ENCODE measurements at regions not wholly inside any gene's neighbourhood (a gene's known extent, or its start where the extent isn't known, plus 50 kb on each side); places are given as distances from the start of the nearest gene placed in this dataset.

GRCh38 chr2:18123211-18123570 is 244.7 kb downstream of the KCNS3 start:
- no peak for DNase-seq

- DNase-seq, result no peak
These were observed 244.2 kb downstream of the KCNS3 start for GRCh38 chr2:18122544-18123210.

- DNase-seq, result no peak
These were observed 241.4 kb downstream of the KCNS3 start for GRCh38 chr2:18119883-18120282.

- DNase-seq, result no peak
These were observed 240.2 kb downstream of the KCNS3 start for GRCh38 chr2:18118703-18119102.

- DNase-seq, result no peak
These were observed 239.1 kb downstream of the KCNS3 start for GRCh38 chr2:18117592-18117991.

GRCh38 chr2:18110222-18110621 is 231.8 kb downstream of the KCNS3 start:
- no peak for DNase-seq

- DNase-seq, result no peak
These were observed 228.4 kb downstream of the KCNS3 start for GRCh38 chr2:18106841-18107240.

- no peak for DNase-seq
These were observed 227.5 kb downstream of the KCNS3 start for GRCh38 chr2:18105929-18106328.

GRCh38 chr2:18104595-18105224 is 226.2 kb downstream of the KCNS3 start:
- no peak for DNase-seq

GRCh38 chr2:18096836-18097405 is 218.5 kb downstream of the KCNS3 start:
- no peak for DNase-seq

GRCh38 chr2:18094277-18094676 is 215.8 kb downstream of the KCNS3 start:
- DNase-seq, result no peak

- DNase-seq, result no peak
These were observed 214.7 kb downstream of the KCNS3 start for GRCh38 chr2:18093196-18093595.

GRCh38 chr2:18092760-18093159 is 214.3 kb downstream of the KCNS3 start:
- DNase-seq, result no peak

- DNase-seq, result no peak
These were observed 207.1 kb downstream of the KCNS3 start for GRCh38 chr2:18085593-18085992.

GRCh38 chr2:18084376-18084775 is 205.9 kb downstream of the KCNS3 start:
- DNase-seq, result no peak

GRCh38 chr2:18083806-18084205 is 205.3 kb downstream of the KCNS3 start:
- no peak for DNase-seq

- DNase-seq, result no peak
These were observed 199.7 kb downstream of the KCNS3 start for GRCh38 chr2:18078216-18078615.

- DNase-seq, result no peak
These were observed 199.2 kb downstream of the KCNS3 start for GRCh38 chr2:18077704-18078103.

- no peak for DNase-seq
These were observed 198.8 kb downstream of the KCNS3 start for GRCh38 chr2:18077231-18077630.

GRCh38 chr2:18074476-18074875 is 196.0 kb downstream of the KCNS3 start:
- DNase-seq, result no peak

GRCh38 chr2:18073601-18074000 is 195.1 kb downstream of the KCNS3 start:
- no peak for DNase-seq

- DNase-seq, result no peak
These were observed 189.3 kb downstream of the KCNS3 start for GRCh38 chr2:18067588-18068384.

GRCh38 chr2:18066894-18067293 is 188.4 kb downstream of the KCNS3 start:
- no peak for DNase-seq

- no peak for DNase-seq
These were observed 187.6 kb downstream of the KCNS3 start for GRCh38 chr2:18066066-18066465.
